ENCODE measurements at regions not wholly inside any gene's neighbourhood (a gene's known extent, or its start where the extent isn't known, plus 50 kb on each side); places are given as distances from the start of the nearest gene placed in this dataset.
A peak's percentile ranks its signal among the peaks of the same experiment; 100 is the strongest.

- no peak for DNase-seq (ENCODE audit: low read depth in 1 of 2, low spot score in 1 of 2)
Observed at GRCh38 chr14:98170575-98170974, 1101.4 kb downstream of the BCL11B start.

DNA sequence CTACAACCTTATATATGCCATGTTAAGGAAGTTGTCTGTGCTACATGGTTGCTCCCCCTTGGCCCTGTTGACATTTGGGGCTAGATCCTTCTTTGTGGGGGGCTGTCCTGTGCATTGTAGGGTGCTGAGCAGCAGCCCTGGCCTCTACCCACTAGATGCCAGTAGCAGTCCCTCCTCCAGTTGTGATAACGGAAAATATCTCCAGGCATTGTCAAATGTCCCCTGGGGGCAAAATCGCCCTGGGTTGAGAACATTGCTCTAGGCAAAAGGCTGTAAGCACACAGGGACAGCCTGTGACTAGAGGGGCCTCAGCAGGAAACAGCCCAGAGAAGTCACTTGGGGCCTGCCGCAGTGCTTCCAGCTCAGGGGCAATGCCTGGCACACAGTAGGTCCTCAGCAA lies 1100.3 kb downstream of the BCL11B start:
- no peak for DNase-seq (ENCODE audit: low read depth in 1 of 2, low spot score in 1 of 2)

DNA sequence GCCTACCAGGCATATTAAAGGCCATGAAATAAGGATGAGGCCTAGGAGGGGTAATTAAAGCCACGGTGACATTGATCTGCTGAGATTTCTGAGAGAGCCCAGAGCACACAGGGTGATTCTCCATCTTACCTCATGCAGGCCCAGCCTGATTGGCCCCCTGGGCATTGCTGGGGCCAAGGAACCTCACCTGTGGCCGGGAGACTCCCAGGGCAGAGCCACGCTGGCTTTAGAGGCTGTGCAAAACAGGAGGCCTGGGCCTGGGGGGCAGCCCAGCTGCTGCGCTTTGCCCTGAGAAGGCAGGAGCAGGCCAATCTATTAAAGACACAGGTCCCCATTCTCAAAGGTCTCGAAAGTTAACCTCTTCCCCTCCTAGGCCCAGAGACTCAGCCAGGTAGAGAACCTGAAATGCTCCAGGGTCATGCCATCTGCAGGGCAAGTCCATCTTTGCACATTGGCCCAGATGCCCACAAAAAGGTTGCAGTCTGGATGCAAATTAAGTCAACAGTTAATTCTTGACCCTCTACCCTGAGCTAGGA lies 1099.7 kb downstream of the BCL11B start:
- no peak for DNase-seq (ENCODE audit: low read depth in 1 of 2, low spot score in 1 of 2)

- no peak for DNase-seq (ENCODE audit: low read depth in 1 of 2, low spot score in 1 of 2)
Observed at GRCh38 chr14:98173305-98173704, 1098.7 kb downstream of the BCL11B start.

DNA sequence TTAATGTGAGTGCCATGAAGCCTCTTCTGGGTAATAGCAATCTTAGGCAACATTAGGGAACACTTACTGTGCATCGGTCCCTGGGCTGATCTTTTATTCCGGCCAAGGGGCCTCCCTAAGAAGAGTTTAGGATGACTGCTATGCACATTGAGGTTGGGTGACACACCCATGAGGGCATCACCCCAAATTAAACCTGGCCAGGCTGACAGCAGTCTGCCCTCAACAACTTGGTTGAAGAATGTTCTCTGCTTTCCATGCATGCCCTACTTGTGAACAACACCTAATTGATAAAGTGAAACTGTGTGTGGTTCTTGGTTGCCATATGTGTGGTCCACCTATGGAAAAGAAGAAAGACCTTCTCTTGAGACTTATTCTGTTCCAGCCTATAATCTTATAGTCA lies 1098.0 kb downstream of the BCL11B start:
- no peak for DNase-seq (ENCODE audit: low read depth in 1 of 2, low spot score in 1 of 2)

DNA sequence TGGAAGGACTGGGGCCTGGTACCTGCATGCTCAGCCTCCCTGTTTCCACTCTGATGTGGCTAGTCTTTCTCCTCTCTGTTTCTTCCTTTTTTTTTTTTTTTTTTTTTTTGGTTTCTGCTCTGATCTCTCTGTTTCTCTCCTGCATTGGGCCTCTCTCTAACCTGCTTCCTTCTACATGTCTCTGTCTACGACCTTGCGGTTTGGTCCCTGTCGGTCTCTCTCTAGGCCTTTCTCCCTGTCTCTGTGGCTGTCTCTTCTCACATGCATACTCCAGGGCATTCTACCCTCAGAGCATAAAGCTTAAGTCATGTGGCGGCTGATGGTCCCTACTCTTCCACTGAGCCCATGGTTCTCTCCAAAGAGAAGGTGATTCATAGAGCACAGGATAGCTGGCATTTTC lies 1096.6 kb downstream of the BCL11B start:
- no peak for DNase-seq (ENCODE audit: low read depth in 1 of 2, low spot score in 1 of 2)

GRCh38 chr14:98175881-98176280 lies 1096.1 kb downstream of the BCL11B start:
- no peak for DNase-seq (ENCODE audit: low read depth in 1 of 2, low spot score in 1 of 2)

GRCh38 chr14:98176892-98177291 lies 1095.1 kb downstream of the BCL11B start:
- DNase-seq (ENCODE audit: low read depth in 1 of 2, low spot score in 1 of 2) = no peak

DNA sequence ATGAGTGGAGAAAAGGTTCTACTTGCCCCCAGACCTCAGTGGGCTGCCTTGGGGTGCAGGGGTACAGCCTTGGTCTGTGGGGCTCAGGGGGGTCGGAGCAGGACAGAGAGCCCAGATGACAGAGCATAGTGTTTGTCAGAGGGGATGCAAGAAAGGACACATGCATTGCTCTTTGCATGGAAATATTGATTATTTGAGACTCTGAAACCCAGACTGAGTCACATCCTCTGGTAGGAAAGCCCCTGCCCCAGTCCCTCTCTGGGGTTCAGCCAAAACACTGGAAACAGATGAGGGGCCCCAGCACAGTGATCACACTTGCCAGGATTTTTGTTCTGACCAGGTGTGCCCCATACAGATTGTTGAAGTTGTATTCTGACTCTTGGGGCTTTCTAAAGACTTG lies 1094.4 kb downstream of the BCL11B start:
- peak in 1 of 2 donors; percentile 81 for DNase-seq (ENCODE audit: low read depth in 1 of 2, low spot score in 1 of 2)

DNA sequence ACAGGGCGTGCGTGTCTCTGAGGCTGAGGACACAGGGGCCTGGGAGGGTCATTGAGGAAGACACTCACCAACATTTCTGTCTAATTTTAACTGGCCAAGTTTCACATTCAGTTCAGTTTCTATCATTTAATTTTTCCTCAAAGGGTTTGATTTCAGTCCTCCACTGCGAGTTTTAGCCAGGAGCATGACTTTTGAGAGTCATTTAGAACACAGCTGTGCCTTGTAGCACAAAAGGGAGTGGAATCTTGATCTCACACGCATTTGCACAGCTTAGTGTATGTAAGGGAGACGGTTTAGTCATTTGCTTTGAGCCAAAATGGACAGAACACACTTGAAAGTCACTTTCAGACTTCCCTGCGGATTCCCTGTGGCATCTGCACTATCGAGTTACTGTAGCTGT lies 1090.8 kb downstream of the BCL11B start:
- no peak for DNase-seq (ENCODE audit: low read depth in 1 of 2, low spot score in 1 of 2)

- no peak for DNase-seq (ENCODE audit: low read depth in 1 of 2, low spot score in 1 of 2)
Observed at GRCh38 chr14:98181768-98182167, 1090.2 kb downstream of the BCL11B start.

DNA sequence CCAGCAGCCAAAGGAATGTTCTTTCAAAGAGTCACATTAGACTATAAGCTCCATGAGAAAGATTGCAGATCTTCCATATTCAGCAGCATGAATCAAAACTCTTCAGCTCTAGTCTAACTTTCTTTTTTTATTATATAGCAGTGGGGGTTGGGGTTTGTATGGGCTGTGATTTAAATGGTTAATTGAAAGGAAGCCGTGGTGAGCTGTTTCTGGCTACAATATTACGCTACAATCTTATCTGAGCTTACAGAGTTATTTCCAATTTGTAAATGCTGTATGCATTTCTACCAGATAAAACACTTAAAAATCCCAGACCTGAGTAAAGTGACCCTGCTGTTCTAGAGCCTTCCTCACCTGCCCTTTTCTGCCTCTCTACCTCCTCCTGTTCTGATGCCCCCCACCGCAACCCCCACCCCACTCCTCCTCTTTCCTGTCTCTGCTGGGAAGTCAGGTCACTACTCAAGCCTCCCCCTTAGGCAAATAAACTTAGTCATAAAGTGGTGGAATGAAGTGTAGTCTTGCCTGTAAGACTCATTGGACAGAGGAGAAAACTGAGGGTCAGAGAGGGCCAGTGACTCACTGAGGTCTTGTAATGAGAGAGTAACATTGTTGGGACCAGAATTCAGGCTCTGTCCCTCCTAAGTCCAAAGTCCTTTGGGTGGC lies 1089.5 kb downstream of the BCL11B start:
- DNase-seq (ENCODE audit: low read depth in 1 of 2, low spot score in 1 of 2) = peak in 1 of 2 donors; percentile 58

- DNase-seq (ENCODE audit: low read depth in 1 of 2, low spot score in 1 of 2) = no peak
Observed at GRCh38 chr14:98183556-98183955, 1088.4 kb downstream of the BCL11B start.

DNA sequence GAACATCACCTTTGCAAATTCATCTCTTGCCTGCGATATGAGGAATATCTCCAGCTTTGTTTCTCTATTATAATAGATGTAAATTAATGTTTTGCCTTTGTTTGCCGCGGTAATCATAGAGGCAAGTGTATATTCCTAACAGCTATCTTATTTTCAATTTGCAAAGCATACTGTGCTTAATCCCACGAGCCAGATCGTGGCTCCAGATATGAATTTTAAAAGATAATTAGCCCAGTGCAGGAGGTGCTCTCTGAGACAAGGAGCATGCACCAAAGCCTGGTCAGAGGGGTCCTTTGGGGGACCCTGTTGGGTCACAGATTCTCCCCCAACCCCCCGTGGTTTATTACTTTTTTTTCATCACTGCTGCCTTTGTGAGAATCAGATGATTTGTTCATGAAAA lies 1087.5 kb downstream of the BCL11B start:
- DNase-seq (ENCODE audit: low read depth in 1 of 2, low spot score in 1 of 2) = no peak

DNA sequence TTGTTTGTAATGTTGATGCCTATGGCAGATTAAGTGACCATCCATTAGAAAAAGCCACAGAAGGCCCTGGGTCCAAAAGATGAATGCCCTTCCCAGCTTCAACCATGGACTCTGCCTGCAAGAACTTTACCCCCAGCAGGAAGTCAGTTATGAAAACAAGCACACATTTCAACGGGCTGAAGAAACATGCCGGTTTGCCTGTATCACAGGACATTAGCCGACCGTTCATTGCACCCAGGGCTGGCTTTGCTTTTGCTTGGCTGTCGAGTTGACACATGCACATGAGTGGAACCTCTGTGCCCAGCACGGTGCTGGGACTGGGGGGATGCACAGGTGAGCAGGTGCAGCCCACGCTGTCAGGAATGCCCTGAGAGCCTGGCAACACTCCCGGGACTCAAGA lies 1087.0 kb downstream of the BCL11B start:
- no peak for DNase-seq (ENCODE audit: low read depth in 1 of 2, low spot score in 1 of 2)

DNA sequence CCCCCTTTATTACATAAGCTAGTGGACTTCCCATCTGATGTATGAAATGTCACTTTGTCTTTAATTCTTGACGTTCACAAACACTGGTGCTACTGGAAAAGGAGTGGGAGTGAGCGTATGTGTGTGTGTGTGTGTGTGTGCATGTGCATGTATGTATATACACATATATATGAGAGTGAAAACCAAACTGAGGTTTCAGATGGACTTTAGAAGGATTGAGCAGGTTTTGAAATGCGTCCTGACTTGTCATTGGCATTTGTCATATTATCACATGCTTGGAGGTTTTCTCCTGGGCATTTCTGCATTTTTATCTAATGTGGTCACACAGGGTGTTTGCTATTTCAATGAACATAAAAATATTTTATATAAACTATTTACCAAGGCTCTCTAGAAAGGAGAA lies 1085.9 kb downstream of the BCL11B start:
- DNase-seq (ENCODE audit: low read depth in 1 of 2, low spot score in 1 of 2) = no peak

- DNase-seq (ENCODE audit: low read depth in 1 of 2, low spot score in 1 of 2) = no peak
Observed at GRCh38 chr14:98187281-98187680, 1084.7 kb downstream of the BCL11B start.

DNA sequence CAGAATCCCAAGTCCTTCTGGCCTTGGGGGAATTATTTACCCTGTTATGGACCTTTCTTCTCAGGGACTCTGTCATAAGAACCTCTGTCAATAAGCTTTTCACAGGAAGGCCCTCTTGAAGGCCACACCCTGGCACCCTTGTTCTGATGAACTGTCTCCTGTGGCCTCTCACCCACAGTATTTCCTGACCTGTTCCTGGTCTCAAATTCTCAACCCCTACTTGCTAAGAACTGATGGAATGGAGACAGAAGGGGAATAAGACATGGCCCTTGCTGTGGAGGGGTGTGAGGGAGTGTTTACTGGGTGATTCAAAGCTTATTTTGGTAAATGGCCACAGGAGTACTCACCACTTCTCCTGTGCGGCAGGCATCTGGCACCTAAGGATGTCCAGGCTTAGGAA lies 1082.9 kb downstream of the BCL11B start:
- no peak for DNase-seq (ENCODE audit: low read depth in 1 of 2, low spot score in 1 of 2)

- no peak for DNase-seq (ENCODE audit: low read depth in 1 of 2, low spot score in 1 of 2)
Observed at GRCh38 chr14:98189511-98189910, 1082.5 kb downstream of the BCL11B start.

GRCh38 chr14:98189944-98190343 lies 1082.1 kb downstream of the BCL11B start:
- DNase-seq (ENCODE audit: low read depth in 1 of 2, low spot score in 1 of 2) = no peak

- DNase-seq (ENCODE audit: low read depth in 1 of 2, low spot score in 1 of 2) = no peak
Observed at GRCh38 chr14:98192946-98193345, 1079.1 kb downstream of the BCL11B start.

DNA sequence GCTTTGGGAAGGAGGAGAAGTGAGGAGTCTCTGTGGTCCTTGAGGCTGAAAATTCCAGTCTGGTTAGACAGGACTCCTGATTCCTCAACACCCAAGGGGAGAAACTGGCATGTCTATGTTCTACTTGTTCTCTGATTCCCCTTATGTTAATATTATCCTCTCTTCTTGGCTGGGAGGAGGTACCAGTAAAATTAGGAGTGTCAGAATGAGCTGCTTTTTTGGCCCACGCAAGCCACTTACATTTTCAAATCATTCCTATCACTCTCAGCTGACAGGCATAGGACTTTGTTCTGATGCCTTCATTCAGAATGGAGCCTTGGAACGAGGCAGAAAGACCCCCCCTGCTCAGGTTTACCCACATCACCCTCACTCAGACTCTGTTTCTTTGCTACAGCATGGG lies 1077.2 kb downstream of the BCL11B start:
- no peak for DNase-seq (ENCODE audit: low read depth in 1 of 2, low spot score in 1 of 2)

- DNase-seq (ENCODE audit: low read depth in 1 of 2, low spot score in 1 of 2) = no peak
Observed at GRCh38 chr14:98195256-98195655, 1076.7 kb downstream of the BCL11B start.
